Activated naive CD4-positive, alpha-beta T cell (primary cell): ENCODE measurements at regions not wholly inside any gene's neighbourhood (a gene's known extent, or its start where the extent isn't known, plus 50 kb on each side); places are given as distances from the start of the nearest gene placed in this dataset.

Experiments used
- DNase-seq, 4 experiments: peaks; one replicate each; lab custom pipeline; 2025; lab: John Stamatoyannopoulos, UW

- no peak for DNase-seq
Measured at GRCh38 chr11:59302991-59303390, 55.7 kb upstream of the OR5AN1 start.

GRCh38 chr11:59295435-59295834 is 63.3 kb upstream of the OR5AN1 start:
- DNase-seq = no peak

GRCh38 chr11:59292611-59293010 is 66.1 kb upstream of the OR5AN1 start:
- no peak for DNase-seq

- no peak for DNase-seq
Measured at GRCh38 chr11:59291228-59291627, 67.5 kb upstream of the OR5AN1 start.

DNA sequence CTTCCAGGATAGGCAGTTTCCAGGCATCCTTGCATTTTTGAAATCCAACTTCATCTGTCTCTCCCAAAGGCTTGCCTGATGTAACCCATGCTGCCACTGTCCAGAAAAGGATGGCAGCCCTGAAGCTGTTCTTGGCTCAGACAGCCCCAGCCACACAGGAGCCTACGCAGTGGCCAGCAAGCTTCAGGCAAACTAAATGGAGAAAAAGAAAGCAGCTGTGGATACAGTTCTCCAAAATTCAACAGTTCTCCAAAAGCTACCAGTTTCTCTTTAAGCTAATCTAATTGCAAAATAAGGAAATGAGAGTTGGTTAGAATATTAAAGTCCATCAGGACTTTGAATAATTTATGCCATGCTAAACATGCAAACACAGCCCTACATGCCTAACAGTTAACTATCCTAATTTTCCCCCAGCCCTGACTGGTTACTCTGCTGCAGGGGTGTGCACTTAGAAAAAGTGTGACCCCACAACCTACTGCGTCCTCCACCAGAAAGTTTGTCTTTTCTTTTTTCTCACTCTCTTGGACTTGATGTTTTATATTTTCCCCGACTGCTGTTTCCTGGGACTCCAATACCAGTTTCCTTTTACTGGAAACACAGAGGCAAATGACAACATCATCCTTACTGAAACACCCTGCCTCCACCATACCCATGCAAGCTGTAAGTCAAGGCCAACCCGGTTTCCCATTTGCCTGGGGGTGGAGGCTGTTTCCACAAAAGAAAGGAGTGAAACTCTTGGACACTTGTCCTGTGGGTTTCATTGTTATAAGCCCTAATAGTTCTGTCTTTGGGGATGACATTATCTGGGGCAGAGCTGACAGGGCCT is 69.1 kb upstream of the OR5AN1 start:
- DNase-seq = no peak

DNA sequence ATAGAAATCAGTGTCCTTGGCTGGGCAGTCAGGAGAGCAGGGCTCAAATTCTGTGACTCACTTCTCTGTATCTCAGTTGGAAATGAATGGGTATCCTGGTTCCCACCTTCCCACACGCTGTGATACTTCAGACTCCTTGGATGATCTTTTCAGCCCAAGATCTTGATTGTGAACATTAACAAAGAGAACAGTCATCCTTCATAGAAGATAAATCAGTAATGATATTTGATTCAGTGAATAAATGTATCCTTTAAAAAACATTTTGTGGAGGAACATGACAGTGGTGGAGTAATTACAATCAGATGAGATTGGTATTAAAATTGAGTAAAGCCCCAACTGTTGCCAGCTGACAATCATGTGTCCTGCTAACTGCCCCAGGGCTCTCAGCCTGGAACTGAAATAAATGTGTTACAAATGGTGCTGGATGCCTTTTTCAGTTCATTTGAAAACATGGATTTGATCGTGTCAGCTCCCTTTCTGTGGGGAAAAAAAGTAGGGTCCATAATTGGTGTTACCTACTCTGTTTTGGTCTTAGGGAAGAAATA is 72.9 kb upstream of the OR5AN1 start:
- DNase-seq = no peak

DNA sequence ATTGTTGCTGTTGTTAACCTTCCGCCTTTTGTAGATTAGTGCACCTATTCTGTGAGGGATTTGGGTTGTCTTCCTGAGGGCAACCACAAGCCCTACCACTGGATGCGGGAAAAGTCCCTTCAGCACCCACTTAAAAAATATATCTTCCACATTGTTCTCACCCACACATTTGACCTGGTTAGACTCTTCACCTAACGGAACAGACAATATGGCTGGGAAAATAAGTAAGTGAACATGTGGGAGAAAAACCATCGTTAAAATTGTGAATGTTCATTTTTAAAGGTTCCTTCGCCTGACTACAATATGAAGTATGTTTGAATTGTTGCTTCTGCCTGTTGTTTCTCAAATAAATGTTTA is 72.0 kb upstream of the MPEG1 start:
- DNase-seq = no peak

GRCh38 chr11:59283825-59284772 is 71.4 kb upstream of the MPEG1 start:
- DNase-seq = peak in 1 of 4 experiments; percentile 2

DNA sequence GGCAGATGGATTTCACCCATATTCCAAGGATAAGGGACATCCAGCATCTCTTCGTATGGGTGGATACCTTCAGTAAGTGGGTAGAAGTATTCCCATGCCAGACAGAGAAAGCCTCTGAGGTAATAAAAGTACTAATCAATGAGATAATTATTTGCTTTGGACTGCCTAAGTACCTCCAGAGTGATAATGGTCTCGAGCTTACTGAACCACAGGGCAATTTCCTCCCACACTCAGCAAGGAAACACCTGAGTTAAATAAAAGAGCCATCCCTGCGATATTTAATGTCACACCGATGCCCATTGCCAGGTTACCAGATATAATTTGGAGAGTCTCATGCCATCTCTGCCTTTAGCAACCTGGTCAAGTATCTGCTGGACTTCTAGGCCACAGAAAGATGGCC is 70.6 kb upstream of the MPEG1 start:
- DNase-seq = no peak

- no peak for DNase-seq
Measured at GRCh38 chr11:59281177-59281576, 68.5 kb upstream of the MPEG1 start.

GRCh38 chr11:59273373-59273841 is 60.7 kb upstream of the MPEG1 start:
- DNase-seq = no peak

GRCh38 chr11:59272771-59273372 is 60.1 kb upstream of the MPEG1 start:
- DNase-seq = no peak

- DNase-seq = no peak
Measured at GRCh38 chr11:59271811-59272327, 59.1 kb upstream of the MPEG1 start.

DNA sequence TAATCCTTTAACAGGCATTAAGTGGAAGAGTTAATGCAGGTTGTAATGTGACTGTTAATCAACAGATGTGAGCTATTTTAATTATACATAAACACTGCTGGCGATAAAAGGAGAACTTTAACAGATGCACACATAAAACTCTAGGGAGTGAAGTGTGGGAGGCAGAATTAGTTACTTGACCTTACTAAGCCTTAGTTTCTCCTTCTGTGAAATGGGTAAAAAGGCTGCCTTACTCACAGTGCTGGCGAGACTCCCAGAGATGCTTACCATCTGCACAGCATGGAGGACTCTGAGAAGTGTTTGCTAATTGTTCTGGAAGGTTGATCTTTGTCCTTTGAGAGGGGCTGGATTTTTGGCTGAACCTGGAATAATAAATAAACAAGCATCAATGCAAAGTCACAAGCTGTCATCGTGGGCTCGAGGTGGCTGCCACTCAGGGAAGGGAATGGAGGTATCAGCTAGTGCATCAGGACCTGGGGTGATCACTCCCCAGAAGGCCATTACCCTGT is 58.6 kb upstream of the MPEG1 start:
- no peak for DNase-seq

DNA sequence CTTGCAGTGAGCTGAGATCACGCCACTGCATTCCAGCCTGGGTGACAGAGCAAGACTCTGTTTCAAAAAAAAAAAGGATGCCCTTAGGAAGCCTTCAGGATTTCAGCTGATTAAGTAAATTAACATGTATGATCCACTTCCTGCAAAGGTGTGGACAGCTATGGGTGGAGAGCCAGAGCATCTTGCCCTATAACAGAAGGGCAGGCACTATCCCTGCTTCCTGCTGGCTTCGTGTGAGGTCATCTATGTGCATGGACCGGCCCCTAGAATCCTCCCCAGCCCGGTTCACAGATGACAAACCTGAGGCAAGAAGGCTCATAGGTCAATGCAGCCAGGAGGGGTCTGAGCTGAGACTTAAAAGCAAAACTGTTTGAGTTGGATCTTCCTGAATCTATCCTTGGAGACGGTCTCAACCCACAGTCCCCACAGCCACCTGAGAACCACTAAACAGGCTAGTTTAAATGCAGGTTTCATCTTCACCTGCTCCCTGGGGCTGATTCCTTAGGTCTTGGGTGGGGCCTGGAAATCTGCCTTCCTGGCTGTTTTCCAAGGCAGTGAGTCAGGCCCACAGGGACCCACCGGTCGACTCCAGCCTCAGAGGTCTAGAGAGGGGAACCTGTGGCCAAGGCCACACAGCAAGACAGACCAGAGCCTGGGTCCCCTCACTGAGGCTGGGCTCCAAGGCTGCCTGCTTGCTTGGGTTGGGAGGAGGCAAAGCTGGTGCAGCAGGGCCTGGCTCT is 55.2 kb upstream of the MPEG1 start:
- DNase-seq = no peak

- DNase-seq = no peak
Measured at GRCh38 chr11:59267196-59267595, 54.5 kb upstream of the MPEG1 start.

- no peak for DNase-seq
Measured at GRCh38 chr11:59266491-59266890, 53.8 kb upstream of the MPEG1 start.

GRCh38 chr11:59265735-59266134 is 53.0 kb upstream of the MPEG1 start:
- DNase-seq = no peak

- DNase-seq = no peak
Measured at GRCh38 chr11:59264736-59265135, 52.0 kb upstream of the MPEG1 start.

- DNase-seq = peak in 1 of 4 experiments; percentile 4
Measured at GRCh38 chr11:59263225-59263894, 50.6 kb upstream of the MPEG1 start.
